ENCODE measurements at regions not wholly inside any gene's neighbourhood (a gene's known extent, or its start where the extent isn't known, plus 50 kb on each side); places are given as distances from the start of the nearest gene placed in this dataset.

- H3K4me3 ChIP-seq: no peak overlapping the region
- no peak for ATAC-seq
- intact Hi-C loops (cut with DNase I): no loop called here
- H3K36me3 ChIP-seq: no peaks in the 10 kb centered on the region
- H3K9me3 ChIP-seq: no peaks in the 10 kb centered on the region
- no peaks in the 10 kb centered on the region for H3K27me3 ChIP-seq
- no peaks in the 10 kb centered on the region for H3K4me1 ChIP-seq
- H3K27ac ChIP-seq: no peak overlapping the region
- TF ChIP-seq CTCF (IDR thresholded peaks at IDR 0.05): no peak
- no peak for DNase-seq
Observed at GRCh38 chr6:163999475-164000125, 585.1 kb downstream of the QKI start.

- ATAC-seq (no peak), DNase-seq (no peak)
- Histone ChIP-seq H3K27ac (no peak overlapping the region), H3K36me3 (no peaks in the 10 kb centered on the region), H3K27me3 (no peaks in the 10 kb centered on the region), H3K9me3 (no peaks in the 10 kb centered on the region), H3K4me3 (no peak overlapping the region), H3K4me1 (no peaks in the 10 kb centered on the region)
- TF ChIP-seq CTCF (IDR thresholded peaks at IDR 0.05): no peak
- intact Hi-C loops (cut with DNase I): no loop called here
Observed at GRCh38 chr6:163998496-163998895, 584.0 kb downstream of the QKI start.

- no peaks in the 10 kb centered on the region for H3K36me3 ChIP-seq
- no peak overlapping the region for H3K27ac ChIP-seq
- no peak for TF ChIP-seq CTCF (IDR thresholded peaks at IDR 0.05)
- H3K27me3 ChIP-seq: no peaks in the 10 kb centered on the region
- no peak overlapping the region for H3K4me3 ChIP-seq
- intact Hi-C loops (cut with DNase I): no loop called here
- ATAC-seq: no peak
- no peaks in the 10 kb centered on the region for H3K9me3 ChIP-seq
- no peaks in the 10 kb centered on the region for H3K4me1 ChIP-seq
- DNase-seq: no peak
Observed at GRCh38 chr6:163996491-163996890, 582.0 kb downstream of the QKI start.

DNA sequence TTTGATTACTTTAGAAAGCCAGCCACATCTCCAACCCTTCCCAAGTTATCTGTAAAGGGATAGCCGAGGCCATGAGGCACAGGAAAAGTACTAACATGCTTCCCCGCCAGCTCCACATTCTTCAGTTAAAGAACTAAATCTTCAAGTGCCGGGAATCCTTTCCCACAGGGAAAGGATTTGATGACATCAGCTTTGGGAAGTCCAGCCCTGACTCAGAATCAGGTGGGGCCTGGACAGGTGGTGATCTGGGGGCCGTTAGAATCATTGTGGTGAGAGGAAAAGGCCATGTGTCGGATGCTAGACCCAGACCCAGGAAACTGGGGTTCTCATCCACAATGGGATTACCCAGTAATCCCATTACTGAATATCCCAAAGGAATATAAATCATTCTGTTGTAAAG, 580.0 kb downstream of the QKI start:
- DNase-seq: no peak
- TF ChIP-seq CTCF (IDR thresholded peaks at IDR 0.05): no peak
- H3K27me3 ChIP-seq: no peaks in the 10 kb centered on the region
- H3K4me3 ChIP-seq: no peak overlapping the region
- H3K9me3 ChIP-seq: no peaks in the 10 kb centered on the region
- intact Hi-C loops (cut with DNase I): no loop called here
- ATAC-seq: no peak
- H3K4me1 ChIP-seq: no peaks in the 10 kb centered on the region
- no peak overlapping the region for H3K27ac ChIP-seq
- H3K36me3 ChIP-seq: no peaks in the 10 kb centered on the region

- Histone ChIP-seq H3K36me3 (no peaks in the 10 kb centered on the region), H3K27ac (no peak overlapping the region), H3K4me3 (no peak overlapping the region), H3K27me3 (no peaks in the 10 kb centered on the region), H3K9me3 (no peaks in the 10 kb centered on the region), H3K4me1 (no peaks in the 10 kb centered on the region)
- TF ChIP-seq CTCF (IDR thresholded peaks at IDR 0.05): no peak
- ATAC-seq (no peak), DNase-seq (no peak)
- intact Hi-C loops (cut with DNase I): no loop called here
Observed at GRCh38 chr6:163992701-163993100, 578.2 kb downstream of the QKI start.

DNA sequence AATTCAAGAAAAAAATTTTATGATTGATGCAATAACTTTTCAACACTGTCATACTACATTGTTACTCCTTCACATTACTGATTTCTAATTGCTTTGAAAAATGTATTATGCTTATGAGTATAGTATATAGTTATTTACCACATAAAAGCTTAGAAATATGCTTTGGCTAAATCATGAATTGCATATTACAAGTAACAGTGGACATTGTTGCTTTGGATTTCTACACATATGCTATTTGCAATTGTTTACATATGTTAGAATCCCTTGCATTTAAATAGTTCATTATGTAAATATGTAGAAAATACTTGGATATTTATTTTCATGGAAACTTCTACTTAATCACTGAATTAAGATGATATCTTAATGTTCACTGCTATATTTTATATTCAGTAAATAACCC, 577.5 kb downstream of the QKI start:
- intact Hi-C loops (cut with DNase I): no loop called here
- no peak for DNase-seq
- no peak overlapping the region for H3K27ac ChIP-seq
- TF ChIP-seq CTCF (IDR thresholded peaks at IDR 0.05): no peak
- ATAC-seq: no peak
- no peak overlapping the region for H3K4me3 ChIP-seq
- no peaks in the 10 kb centered on the region for H3K27me3 ChIP-seq
- no peaks in the 10 kb centered on the region for H3K4me1 ChIP-seq
- H3K36me3 ChIP-seq: no peaks in the 10 kb centered on the region
- H3K9me3 ChIP-seq: no peaks in the 10 kb centered on the region
